ENCODE measurements at regions not wholly inside any gene's neighbourhood (a gene's known extent, or its start where the extent isn't known, plus 50 kb on each side); places are given as distances from the start of the nearest gene placed in this dataset.

DNA sequence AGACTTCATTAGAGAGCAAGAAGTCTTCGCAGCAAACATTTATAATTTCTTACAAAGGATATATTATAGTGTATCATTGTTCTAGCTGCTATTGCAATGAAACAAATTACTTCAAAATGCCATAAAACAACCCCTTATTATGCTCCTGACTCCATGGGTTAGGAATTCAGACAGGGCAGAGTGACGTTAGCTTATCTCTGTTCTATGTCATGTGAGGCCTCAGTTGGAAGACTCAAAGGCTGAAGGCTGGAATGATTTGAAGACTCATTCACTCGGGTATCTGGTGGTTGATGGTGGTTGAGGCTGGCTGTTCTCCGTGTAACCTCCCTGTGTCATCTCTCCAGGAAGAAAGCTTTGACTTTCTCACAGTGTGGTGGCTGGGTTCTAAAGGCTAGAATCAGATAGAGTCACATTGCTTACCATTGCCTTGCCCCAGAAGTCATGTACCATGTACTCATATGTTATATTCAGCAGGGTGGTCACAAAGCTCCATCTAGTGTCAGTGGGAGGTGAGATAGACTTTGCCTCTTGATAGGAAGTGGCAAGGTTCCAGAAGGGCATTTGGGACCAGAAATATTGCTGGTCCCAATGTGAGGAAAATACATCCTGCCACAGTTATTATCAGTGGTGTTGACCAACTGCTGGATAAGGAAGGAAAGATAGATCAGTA lies 226.9 kb downstream of the TMEM38B start:
- DNase-seq (ENCODE audit: low spot score), result no peak
- H3K27ac ChIP-seq, result no peak overlapping the region
- POLR2A ChIA-PET (ENCODE audit: low non-redundant PET), result no interaction called here
- TF ChIP-seq, protein P1, sequence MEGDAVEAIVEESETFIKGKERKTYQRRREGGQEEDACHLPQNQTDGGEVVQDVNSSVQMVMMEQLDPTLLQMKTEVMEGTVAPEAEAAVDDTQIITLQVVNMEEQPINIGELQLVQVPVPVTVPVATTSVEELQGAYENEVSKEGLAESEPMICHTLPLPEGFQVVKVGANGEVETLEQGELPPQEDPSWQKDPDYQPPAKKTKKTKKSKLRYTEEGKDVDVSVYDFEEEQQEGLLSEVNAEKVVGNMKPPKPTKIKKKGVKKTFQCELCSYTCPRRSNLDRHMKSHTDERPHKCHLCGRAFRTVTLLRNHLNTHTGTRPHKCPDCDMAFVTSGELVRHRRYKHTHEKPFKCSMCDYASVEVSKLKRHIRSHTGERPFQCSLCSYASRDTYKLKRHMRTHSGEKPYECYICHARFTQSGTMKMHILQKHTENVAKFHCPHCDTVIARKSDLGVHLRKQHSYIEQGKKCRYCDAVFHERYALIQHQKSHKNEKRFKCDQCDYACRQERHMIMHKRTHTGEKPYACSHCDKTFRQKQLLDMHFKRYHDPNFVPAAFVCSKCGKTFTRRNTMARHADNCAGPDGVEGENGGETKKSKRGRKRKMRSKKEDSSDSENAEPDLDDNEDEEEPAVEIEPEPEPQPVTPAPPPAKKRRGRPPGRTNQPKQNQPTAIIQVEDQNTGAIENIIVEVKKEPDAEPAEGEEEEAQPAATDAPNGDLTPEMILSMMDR (conservative IDR thresholded peaks at IDR 0.05; ENCODE audit: low read depth), result no peak
- CTCF ChIA-PET, result interaction anchor here (0.5 to 0.6 kb wide), 3 partner anchors 49 to 1002 kb away, joined by 3 read pairs; no protein-coding TSS in a partner anchor

DNA sequence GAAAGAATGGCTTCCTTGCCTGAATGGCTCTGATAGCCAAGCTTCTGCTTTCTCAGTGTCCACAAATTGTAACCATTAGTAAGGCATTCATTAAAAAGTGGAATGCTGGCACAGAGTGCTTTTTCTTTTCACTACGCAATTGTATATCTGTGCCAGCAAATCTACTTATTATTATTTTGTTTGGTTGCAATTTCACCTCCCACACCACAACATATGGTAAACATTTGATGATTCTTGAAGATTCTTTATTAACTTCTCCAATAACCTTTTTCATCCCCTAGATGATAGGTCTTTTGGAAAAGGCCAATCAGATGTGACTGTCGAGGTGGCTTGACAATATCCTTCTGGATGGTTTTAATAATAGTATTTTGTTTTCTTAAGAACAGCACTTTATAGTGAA lies 234.1 kb downstream of the TMEM38B start:
- CTCF ChIA-PET, result interaction anchor here (0.6 kb wide), 1 partner anchor 9 kb away, joined by 3 read pairs; no protein-coding TSS in a partner anchor
- DNase-seq (ENCODE audit: low spot score), result no peak
- TF ChIP-seq, protein P1 (conservative IDR thresholded peaks at IDR 0.05; ENCODE audit: low read depth), result no peak
- POLR2A ChIA-PET (ENCODE audit: low non-redundant PET), result no interaction called here
- H3K27ac ChIP-seq, result no peak overlapping the region

DNA sequence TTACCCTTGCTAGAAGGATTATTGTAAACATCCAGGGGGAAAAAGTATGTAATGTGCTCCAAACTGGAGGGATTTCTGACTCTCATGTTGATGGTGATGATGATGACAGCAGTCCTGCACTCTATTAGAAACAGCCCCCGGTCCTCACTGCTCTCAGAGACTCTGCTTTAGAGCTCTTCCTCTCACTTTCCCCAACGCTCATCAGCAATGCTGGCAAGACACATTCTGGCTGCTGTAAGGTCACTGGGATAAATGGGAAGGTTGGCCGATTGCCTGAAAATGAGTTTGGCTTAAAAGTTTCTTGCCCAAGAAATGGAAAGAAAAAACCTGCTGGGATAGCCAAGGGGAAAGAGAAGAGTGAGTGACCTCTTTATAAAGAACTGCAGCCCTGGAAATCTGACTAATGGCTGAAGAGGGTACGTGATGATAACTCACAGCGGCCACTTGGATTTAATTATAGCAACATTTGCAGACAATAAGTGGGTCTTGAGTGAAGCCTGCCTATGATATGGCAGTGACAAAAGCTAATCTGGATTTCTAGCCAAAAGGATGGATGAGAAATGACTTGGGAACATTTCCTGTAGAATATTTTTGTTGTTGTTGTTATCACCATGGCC lies 235.8 kb downstream of the TMEM38B start:
- TF ChIP-seq, protein P1 (conservative IDR thresholded peaks at IDR 0.05; ENCODE audit: low read depth), result no peak
- ChIA-PET POLR2A (ENCODE audit: low non-redundant PET) (no interaction called here), CTCF (no interaction called here)

DNA sequence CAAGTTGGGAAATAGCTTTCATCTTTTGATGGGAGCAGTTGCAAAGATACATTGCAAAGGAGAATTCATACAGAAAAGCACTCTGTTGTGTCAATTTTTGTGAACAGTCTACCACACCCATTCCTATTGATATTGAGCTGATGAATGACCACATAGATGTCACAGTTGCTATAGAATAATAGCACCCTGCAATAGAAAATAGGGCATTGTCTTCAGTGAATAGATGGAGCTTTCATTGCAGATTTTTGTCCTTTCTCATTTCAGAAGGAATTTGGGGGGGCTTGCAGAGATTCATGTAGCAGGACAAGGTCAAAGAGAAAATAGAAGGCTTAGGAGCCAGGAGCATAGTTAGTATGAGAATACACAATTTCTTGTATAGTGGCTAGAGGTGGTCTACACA lies 237.9 kb downstream of the TMEM38B start:
- no peak for DNase-seq (ENCODE audit: low spot score)
- POLR2A ChIA-PET (ENCODE audit: low non-redundant PET), result no interaction called here
- TF ChIP-seq, protein P1 (conservative IDR thresholded peaks at IDR 0.05; ENCODE audit: low read depth), result no peak
- no peak overlapping the region for H3K27ac ChIP-seq
- CTCF ChIA-PET, result interaction anchor here (0.5 to 0.7 kb wide), 3 partner anchors 22 to 64 kb away, joined by 3 read pairs; no protein-coding TSS in a partner anchor

More for the DNA sequence above, 235.8 kb downstream of the TMEM38B start:
- DNase-seq (ENCODE audit: low spot score), result no peak
- H3K27ac ChIP-seq, result no peak overlapping the region

DNA sequence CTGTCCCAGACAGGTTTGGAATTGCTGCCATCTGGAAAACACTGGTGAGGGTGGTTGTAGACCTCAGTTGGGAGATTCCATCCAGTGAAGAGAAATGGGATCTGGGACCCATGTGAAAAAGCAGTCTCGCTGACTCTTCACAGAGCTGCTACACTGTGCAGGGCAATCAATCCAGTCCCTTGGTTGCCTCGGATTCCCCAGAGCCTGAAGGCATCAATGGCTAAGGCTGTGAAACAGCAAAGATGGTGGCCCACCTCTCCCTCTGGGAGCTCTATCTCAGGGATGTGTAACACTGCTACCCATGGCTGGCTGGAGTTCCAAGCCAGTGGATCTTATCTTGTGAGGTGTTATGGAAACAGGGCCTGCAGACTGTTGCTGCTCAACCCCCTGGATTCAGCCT lies 256.1 kb downstream of the TMEM38B start:
- CTCF ChIA-PET, result interaction anchor here (0.6 kb wide), 1 partner anchor 1446 kb away, joined by 3 read pairs; no protein-coding TSS in a partner anchor
- TF ChIP-seq, protein P1 (conservative IDR thresholded peaks at IDR 0.05; ENCODE audit: low read depth), result no peak
- POLR2A ChIA-PET (ENCODE audit: low non-redundant PET), result no interaction called here
- no peak for DNase-seq (ENCODE audit: low spot score)
- no peak overlapping the region for H3K27ac ChIP-seq

DNA sequence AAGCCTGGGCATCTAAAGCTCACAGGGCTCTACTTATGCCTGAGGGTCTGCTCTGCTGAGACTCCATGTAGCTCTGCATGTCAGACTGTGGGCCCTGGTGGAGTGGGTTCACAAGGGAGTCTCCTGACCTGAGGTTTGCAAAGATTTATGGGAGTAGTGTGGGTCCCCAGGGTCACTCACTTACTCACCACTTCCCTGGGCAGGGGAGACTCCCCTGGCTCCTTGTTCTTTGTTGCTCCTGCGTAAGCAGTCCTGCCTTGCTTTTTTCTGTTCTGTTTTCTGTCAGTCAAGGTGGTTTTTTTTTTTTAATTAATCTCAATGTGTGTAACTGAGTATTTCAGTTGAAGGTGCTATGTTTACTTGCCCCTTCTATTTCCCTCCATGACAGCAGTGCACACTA lies 256.6 kb downstream of the TMEM38B start:
- TF ChIP-seq, protein P1 (conservative IDR thresholded peaks at IDR 0.05; ENCODE audit: low read depth), result no peak

More for the DNA sequence above, 256.6 kb downstream of the TMEM38B start:
- no peak for DNase-seq (ENCODE audit: low spot score)
- ChIA-PET POLR2A (ENCODE audit: low non-redundant PET) (no interaction called here), CTCF (interaction anchor here (0.6 kb wide), 1 partner anchor 1446 kb away, joined by 3 read pairs; no protein-coding TSS in a partner anchor)
- no peak overlapping the region for H3K27ac ChIP-seq
